Urinary bladder (tissue), 3 donors: ENCODE measurements at regions not wholly inside any gene's neighbourhood (a gene's known extent, or its start where the extent isn't known, plus 50 kb on each side); places are given as distances from the start of the nearest gene placed in this dataset.

Experiments used
- DNase-seq: peaks from one replicate; pipeline ENCODE4 v3.0.0-alpha.2; 2015; ENCODE audit errors: extremely low spot score
- H3K27ac ChIP-seq: one replicate; pipeline ENCODE4 v1.5.1; 2013; ENCODE audit warnings: low read depth, mild to moderate bottlenecking, moderate library complexity
- H3K36me3 ChIP-seq: one replicate; pipeline ENCODE4 v1.6.1; 2013; ENCODE audit warnings: mild to moderate bottlenecking, moderate library complexity; ENCODE audit not compliant: insufficient read depth
- H3K4me1 ChIP-seq: one replicate; pipeline ENCODE4 v1.6.1; 2013; ENCODE audit warnings: mild to moderate bottlenecking, moderate library complexity; ENCODE audit not compliant: insufficient read depth
- H3K4me3 ChIP-seq: one replicate; pipeline ENCODE4 v1.5.1; 2013; ENCODE audit warnings: low read depth, low read length
- WGBS: extraction: QIAGEN DNeasy Blood & Tissue Kit; methylation state at CpG from one replicate; pipeline ENCODE4 v1.1.7; 2013; 5-methylcytosine and 5-hydroxymethylcytosine counted together
- donor health status: healthy with polysubstance abuse.
- donor health status: healthy.

GRCh38 chrX:17299206-17299605 lies 75.8 kb upstream of the NHS start:
- H3K27ac ChIP-seq: no peak overlapping the region
- DNase-seq: no peak

DNA sequence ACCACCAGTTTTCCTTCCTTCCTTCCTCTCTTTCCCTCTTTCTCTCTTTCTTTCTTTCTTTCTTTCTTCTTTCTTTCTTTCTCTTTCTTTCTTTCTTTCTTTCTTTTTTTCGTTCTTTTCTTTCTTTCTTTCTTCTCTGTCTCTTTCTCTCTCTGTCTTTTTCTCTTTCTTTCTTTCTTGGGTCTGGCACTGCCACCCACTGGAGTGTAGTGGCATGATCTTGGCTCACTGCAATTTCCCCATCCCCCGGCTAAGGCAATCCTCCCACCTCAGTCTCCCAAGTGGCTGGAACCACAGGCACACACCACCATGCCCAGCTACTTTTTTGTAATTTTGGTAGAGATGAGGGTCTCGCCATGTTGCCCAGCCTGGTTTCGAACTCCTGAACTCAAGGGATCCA lies 51.6 kb upstream of the NHS start:
- H3K27ac ChIP-seq: no peak overlapping the region
- no peak overlapping the region for H3K4me3 ChIP-seq
- H3K4me1 ChIP-seq: no peaks in the 10 kb centered on the region
- no peak for DNase-seq
- 92% methylated on average over 4 of the region's 4 CpGs for WGBS
- H3K36me3 ChIP-seq: no peaks in the 10 kb centered on the region

More at GRCh38 chrX:17299206-17299605, 75.8 kb upstream of the NHS start:
- Histone ChIP-seq H3K4me3 (no peak overlapping the region), H3K4me1 (no peaks in the 10 kb centered on the region), H3K36me3 (no peaks in the 10 kb centered on the region)
- 32% methylated on average over 5 of the region's 5 CpGs for WGBS
